ENCODE measurements at regions not wholly inside any gene's neighbourhood (a gene's known extent, or its start where the extent isn't known, plus 50 kb on each side); places are given as distances from the start of the nearest gene placed in this dataset.

- DNase-seq (ENCODE audit: low spot score) = no peak
- in situ Hi-C loops (cut with MboI; ENCODE audit: low sequenced_read_pairs, unreplicated experiment) = no loop called here
- TF ChIP-seq CTCF (IDR thresholded peaks at IDR 0.05; ENCODE audit: borderline replicate concordance, control extremely low read depth, extremely low read depth, insufficient read depth, missing control alignments) = no peak
These were observed 401.9 kb downstream of the TLE4 start for GRCh38 chr9:79973627-79974026.

GRCh38 chr9:79970146-79970425 lies 398.3 kb downstream of the TLE4 start:
- DNase-seq (ENCODE audit: low spot score) = no peak
- in situ Hi-C loops (cut with MboI; ENCODE audit: low sequenced_read_pairs, unreplicated experiment) = no loop called here
- no peak for TF ChIP-seq CTCF (IDR thresholded peaks at IDR 0.05; ENCODE audit: borderline replicate concordance, control extremely low read depth, extremely low read depth, insufficient read depth, missing control alignments)

- no peak for DNase-seq (ENCODE audit: low spot score)
- TF ChIP-seq CTCF (IDR thresholded peaks at IDR 0.05; ENCODE audit: borderline replicate concordance, control extremely low read depth, extremely low read depth, insufficient read depth, missing control alignments) = no peak
- in situ Hi-C loops (cut with MboI; ENCODE audit: low sequenced_read_pairs, unreplicated experiment) = no loop called here
These were observed 397.8 kb downstream of the TLE4 start for GRCh38 chr9:79969393-79970145.

GRCh38 chr9:79968533-79968932 lies 396.8 kb downstream of the TLE4 start:
- DNase-seq (ENCODE audit: low spot score) = no peak
- in situ Hi-C loops (cut with MboI; ENCODE audit: low sequenced_read_pairs, unreplicated experiment) = no loop called here
- TF ChIP-seq CTCF (IDR thresholded peaks at IDR 0.05; ENCODE audit: borderline replicate concordance, control extremely low read depth, extremely low read depth, insufficient read depth, missing control alignments) = no peak

GRCh38 chr9:79962836-79963235 lies 391.1 kb downstream of the TLE4 start:
- TF ChIP-seq CTCF (IDR thresholded peaks at IDR 0.05; ENCODE audit: borderline replicate concordance, control extremely low read depth, extremely low read depth, insufficient read depth, missing control alignments) = no peak
- in situ Hi-C loops (cut with MboI; ENCODE audit: low sequenced_read_pairs, unreplicated experiment) = no loop called here
- no peak for DNase-seq (ENCODE audit: low spot score)

- in situ Hi-C loops (cut with MboI; ENCODE audit: low sequenced_read_pairs, unreplicated experiment) = no loop called here
- no peak for DNase-seq (ENCODE audit: low spot score)
- no peak for TF ChIP-seq CTCF (IDR thresholded peaks at IDR 0.05; ENCODE audit: borderline replicate concordance, control extremely low read depth, extremely low read depth, insufficient read depth, missing control alignments)
These were observed 390.4 kb downstream of the TLE4 start for GRCh38 chr9:79962150-79962549.

Data from GM13976 (cell line).